AG08395 (cell line): ENCODE measurements at regions not wholly inside any gene's neighbourhood (a gene's known extent, or its start where the extent isn't known, plus 50 kb on each side); places are given as distances from the start of the nearest gene placed in this dataset.

Source experiments
- DNase-seq: peaks from one replicate; pipeline ENCODE4 v3.0.0; 2012; ENCODE audit warnings: mixed read lengths, low spot score

- no peak for DNase-seq
Measured at GRCh38 chr5:67694810-67695191, 498.2 kb upstream of the CD180 start.

GRCh38 chr5:67693956-67694809 lies 497.6 kb upstream of the CD180 start:
- peak; percentile 70 for DNase-seq

GRCh38 chr5:67686746-67687145 lies 490.1 kb upstream of the CD180 start:
- no peak for DNase-seq

- DNase-seq = no peak
Measured at GRCh38 chr5:67681703-67682102, 485.1 kb upstream of the CD180 start.

- DNase-seq = peak; percentile 33
Measured at GRCh38 chr5:67680099-67680498, 483.5 kb upstream of the CD180 start.

- DNase-seq = no peak
Measured at GRCh38 chr5:67679184-67679841, 482.7 kb upstream of the CD180 start.

GRCh38 chr5:67678594-67678993 lies 482.0 kb upstream of the CD180 start:
- no peak for DNase-seq

- DNase-seq = no peak
Measured at GRCh38 chr5:67677422-67677970, 480.9 kb upstream of the CD180 start.

GRCh38 chr5:67676863-67677262 lies 480.3 kb upstream of the CD180 start:
- no peak for DNase-seq

- DNase-seq = no peak
Measured at GRCh38 chr5:67674159-67674655, 477.6 kb upstream of the CD180 start.

- no peak for DNase-seq
Measured at GRCh38 chr5:67673618-67674017, 477.0 kb upstream of the CD180 start.

GRCh38 chr5:67673180-67673579 lies 476.6 kb upstream of the CD180 start:
- DNase-seq = no peak

GRCh38 chr5:67672636-67673035 lies 476.0 kb upstream of the CD180 start:
- DNase-seq = peak; percentile 44

GRCh38 chr5:67669916-67670315 lies 473.3 kb upstream of the CD180 start:
- DNase-seq = no peak

- DNase-seq = no peak
Measured at GRCh38 chr5:67660149-67660548, 463.6 kb upstream of the CD180 start.

- DNase-seq = no peak
Measured at GRCh38 chr5:67659288-67659687, 462.7 kb upstream of the CD180 start.

- DNase-seq = no peak
Measured at GRCh38 chr5:67657055-67657454, 460.5 kb upstream of the CD180 start.

- DNase-seq = no peak
Measured at GRCh38 chr5:67652201-67652600, 455.6 kb upstream of the CD180 start.

GRCh38 chr5:67651180-67651579 lies 454.6 kb upstream of the CD180 start:
- DNase-seq = no peak

- DNase-seq = peak; percentile 67
Measured at GRCh38 chr5:67648201-67648671, 451.6 kb upstream of the CD180 start.

- no peak for DNase-seq
Measured at GRCh38 chr5:67647772-67648171, 451.2 kb upstream of the CD180 start.

- DNase-seq = no peak
Measured at GRCh38 chr5:67644221-67644920, 447.8 kb upstream of the CD180 start.
